SU-DHL-6 (cell line): ENCODE measurements at regions not wholly inside any gene's neighbourhood (a gene's known extent, or its start where the extent isn't known, plus 50 kb on each side); places are given as distances from the start of the nearest gene placed in this dataset.

Experiments
- CTCF ChIP-seq: fragments of 200-600 bp; sonication (generic); IDR thresholded peaks from one replicate; pipeline ENCODE4 v1.5.1; 2017; ENCODE audit warnings: antibody characterized with exemption, mild to moderate bottlenecking, low read length, moderate library complexity; ENCODE audit not compliant: insufficient read depth, poor library complexity, severe bottlenecking
- EZH2phosphoT487 ChIP-seq: fragments of 200-600 bp; sonication (generic), shearing (Covaris generic); conservative IDR thresholded peaks from 2 replicates; pipeline ENCODE4 v1.6.1; 2018; ENCODE audit warnings: mild to moderate bottlenecking, antibody characterized with exemption, low read length, moderate library complexity, mixed read lengths

GRCh38 chr3:107966276-107966675, 124.6 kb downstream of the CD47 start:
- no peak for TF ChIP-seq CTCF
- no peak for TF ChIP-seq EZH2phosphoT487
